ENCODE measurements at regions not wholly inside any gene's neighbourhood (a gene's known extent, or its start where the extent isn't known, plus 50 kb on each side); places are given as distances from the start of the nearest gene placed in this dataset.

DNA sequence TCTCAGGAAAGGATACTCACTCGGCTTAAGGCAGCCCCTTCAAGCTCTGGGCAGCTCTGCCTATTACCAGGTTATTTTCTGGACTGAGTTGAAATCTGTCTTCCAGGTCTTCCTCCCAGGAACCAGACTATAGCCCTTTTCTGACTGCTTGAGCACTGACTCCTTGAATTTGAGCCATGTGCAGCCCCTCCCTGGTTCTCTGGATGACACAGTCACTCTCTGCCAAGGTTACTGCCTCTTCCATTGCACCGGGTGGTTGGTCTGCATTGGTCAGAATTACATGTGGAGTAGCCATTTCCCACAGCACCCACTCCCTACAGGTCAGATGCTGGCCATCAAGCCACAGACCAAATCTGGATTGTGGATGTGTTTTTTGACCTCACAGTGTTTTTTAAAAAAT, 81.9 kb downstream of the KLF4 start:
- Histone ChIP-seq H3K27ac (ENCODE audit: control insufficient read depth, insufficient read depth) (no peak overlapping the region), H3K36me3 (ENCODE audit: control insufficient read depth in 2 of 2, insufficient read depth in 2 of 2, low read length in 1 of 2) (no peaks in the 10 kb centered on the region), H3K9ac (ENCODE audit: control insufficient read depth, insufficient read depth, low read length) (no peak overlapping the region), H3K9me3 (replicated peaks; ENCODE audit: control insufficient read depth, insufficient read depth, low read length) (no peaks in the 10 kb centered on the region), H3K4me1 (ENCODE audit: control insufficient read depth, insufficient read depth, low read length) (no peaks in the 10 kb centered on the region), H3K27me3 (replicated peaks in 1 of 2; ENCODE audit: control insufficient read depth in 2 of 2, insufficient read depth in 2 of 2, low read length in 1 of 2) (no peaks in the 10 kb centered on the region; a peak in 1 of 4 replicates), H3K4me3 (no peak overlapping the region), H2AFZ (ENCODE audit: control insufficient read depth, low read depth, low read length) (no peak overlapping the region), H3K79me2 (ENCODE audit: control insufficient read depth, insufficient read depth, low read length) (no peaks in the 10 kb centered on the region), H4K20me1 (ENCODE audit: control insufficient read depth, insufficient read depth) (no peaks in the 10 kb centered on the region), H3K4me2 (ENCODE audit: control insufficient read depth, insufficient read depth) (no peak overlapping the region)
- in situ Hi-C loops (cut with MboI) (no loop called here), intact Hi-C loops (cut with micrococcal nuclease; ENCODE audit: unreplicated experiment) (no loop called here)
- no TSS peak for BruUV-seq (replicated peaks)
- POLR2A ChIA-PET: no interaction called here
- DNase-seq (ENCODE audit: low read depth, low spot score) (no peak), FAIRE-seq (no peak), ATAC-seq (no peak)
- CTCF ChIA-PET: interaction anchor here (0.6 kb wide), 1 partner anchor 1158 kb away, joined by 3 read pairs; no protein-coding TSS in a partner anchor
- RAD21 ChIA-PET (ENCODE audit: unreplicated experiment): no interaction called here
- SMC1A ChIA-PET (ENCODE audit: uncharacterized antibody, unreplicated experiment): interaction anchor here (0.5 kb wide), 1 partner anchor 101 kb away, joined by 3 read pairs; no protein-coding TSS in a partner anchor
- WGBS (ENCODE audit: insufficient coverage, insufficient replicate concordance, low lambda C conversion rate, missing lambda C conversion rate): 5% methylated on average over 2 of the region's 2 CpGs
- TF ChIP-seq POU2F2 (IDR thresholded peaks at IDR 0.05; ENCODE audit: borderline replicate concordance, low read depth, low read length) (no peak), MTA3 (IDR thresholded peaks at IDR 0.05; ENCODE audit: borderline replicate concordance, low read length) (no peak), RELA (IDR thresholded peaks at IDR 0.05; ENCODE audit: borderline replicate concordance, partially characterized antibody) (no peak), IKZF2 (IDR thresholded peaks at IDR 0.05) (no peak), TARDBP (IDR thresholded peaks at IDR 0.05; ENCODE audit: borderline replicate concordance) (no peak), CHD2 (IDR thresholded peaks at IDR 0.05; ENCODE audit: borderline replicate concordance, low read depth, low read length) (no peak), CHD4 (IDR thresholded peaks at IDR 0.05) (no peak), CEBPB (IDR thresholded peaks at IDR 0.05; ENCODE audit: borderline replicate concordance in 1 of 2, low read depth in 2 of 2, low read length in 2 of 2) (no peak), KDM1A (IDR thresholded peaks at IDR 0.05; ENCODE audit: borderline replicate concordance) (no peak), ZNF274 (IDR thresholded peaks at IDR 0.05; ENCODE audit: insufficient read depth, insufficient read length) (no peak), RB1 (IDR thresholded peaks at IDR 0.05; ENCODE audit: borderline replicate concordance) (no peak)
- TF ChIP-seq, protein P1, sequence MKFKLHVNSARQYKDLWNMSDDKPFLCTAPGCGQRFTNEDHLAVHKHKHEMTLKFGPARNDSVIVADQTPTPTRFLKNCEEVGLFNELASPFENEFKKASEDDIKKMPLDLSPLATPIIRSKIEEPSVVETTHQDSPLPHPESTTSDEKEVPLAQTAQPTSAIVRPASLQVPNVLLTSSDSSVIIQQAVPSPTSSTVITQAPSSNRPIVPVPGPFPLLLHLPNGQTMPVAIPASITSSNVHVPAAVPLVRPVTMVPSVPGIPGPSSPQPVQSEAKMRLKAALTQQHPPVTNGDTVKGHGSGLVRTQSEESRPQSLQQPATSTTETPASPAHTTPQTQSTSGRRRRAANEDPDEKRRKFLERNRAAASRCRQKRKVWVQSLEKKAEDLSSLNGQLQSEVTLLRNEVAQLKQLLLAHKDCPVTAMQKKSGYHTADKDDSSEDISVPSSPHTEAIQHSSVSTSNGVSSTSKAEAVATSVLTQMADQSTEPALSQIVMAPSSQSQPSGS (IDR thresholded peaks at IDR 0.05; ENCODE audit: low read length): no peak
- TF ChIP-seq, protein P2, sequence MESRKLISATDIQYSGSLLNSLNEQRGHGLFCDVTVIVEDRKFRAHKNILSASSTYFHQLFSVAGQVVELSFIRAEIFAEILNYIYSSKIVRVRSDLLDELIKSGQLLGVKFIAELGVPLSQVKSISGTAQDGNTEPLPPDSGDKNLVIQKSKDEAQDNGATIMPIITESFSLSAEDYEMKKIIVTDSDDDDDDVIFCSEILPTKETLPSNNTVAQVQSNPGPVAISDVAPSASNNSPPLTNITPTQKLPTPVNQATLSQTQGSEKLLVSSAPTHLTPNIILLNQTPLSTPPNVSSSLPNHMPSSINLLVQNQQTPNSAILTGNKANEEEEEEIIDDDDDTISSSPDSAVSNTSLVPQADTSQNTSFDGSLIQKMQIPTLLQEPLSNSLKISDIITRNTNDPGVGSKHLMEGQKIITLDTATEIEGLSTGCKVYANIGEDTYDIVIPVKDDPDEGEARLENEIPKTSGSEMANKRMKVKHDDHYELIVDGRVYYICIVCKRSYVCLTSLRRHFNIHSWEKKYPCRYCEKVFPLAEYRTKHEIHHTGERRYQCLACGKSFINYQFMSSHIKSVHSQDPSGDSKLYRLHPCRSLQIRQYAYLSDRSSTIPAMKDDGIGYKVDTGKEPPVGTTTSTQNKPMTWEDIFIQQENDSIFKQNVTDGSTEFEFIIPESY (IDR thresholded peaks at IDR 0.05): no peak
- TF ChIP-seq, protein P3, sequence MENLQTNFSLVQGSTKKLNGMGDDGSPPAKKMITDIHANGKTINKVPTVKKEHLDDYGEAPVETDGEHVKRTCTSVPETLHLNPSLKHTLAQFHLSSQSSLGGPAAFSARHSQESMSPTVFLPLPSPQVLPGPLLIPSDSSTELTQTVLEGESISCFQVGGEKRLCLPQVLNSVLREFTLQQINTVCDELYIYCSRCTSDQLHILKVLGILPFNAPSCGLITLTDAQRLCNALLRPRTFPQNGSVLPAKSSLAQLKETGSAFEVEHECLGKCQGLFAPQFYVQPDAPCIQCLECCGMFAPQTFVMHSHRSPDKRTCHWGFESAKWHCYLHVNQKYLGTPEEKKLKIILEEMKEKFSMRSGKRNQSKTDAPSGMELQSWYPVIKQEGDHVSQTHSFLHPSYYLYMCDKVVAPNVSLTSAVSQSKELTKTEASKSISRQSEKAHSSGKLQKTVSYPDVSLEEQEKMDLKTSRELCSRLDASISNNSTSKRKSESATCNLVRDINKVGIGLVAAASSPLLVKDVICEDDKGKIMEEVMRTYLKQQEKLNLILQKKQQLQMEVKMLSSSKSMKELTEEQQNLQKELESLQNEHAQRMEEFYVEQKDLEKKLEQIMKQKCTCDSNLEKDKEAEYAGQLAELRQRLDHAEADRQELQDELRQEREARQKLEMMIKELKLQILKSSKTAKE (IDR thresholded peaks at IDR 0.05; ENCODE audit: low read depth, poor library complexity, severe bottlenecking): no peak
